IMR-90 (cell line): ENCODE measurements at regions not wholly inside any gene's neighbourhood (a gene's known extent, or its start where the extent isn't known, plus 50 kb on each side); places are given as distances from the start of the nearest gene placed in this dataset.

ENCODE experiments used
- ATAC-seq: fragments of 200-7000 bp; cut with Tn5 transposase; 2 replicates; pipeline ENCODE4 v1.9.1; 2020; ENCODE audit warnings: low read depth, mild to moderate bottlenecking, moderate library complexity
- BruUV-seq: library from RNA; stranded (reverse); fragments of 400-500 nt; replicated peaks from 2 replicates; lab custom pipeline; 2021; lab: Mats Ljungman, UMichigan
- CTCF ChIA-PET: fragments of 300-600 bp; formaldehyde crosslinking; extraction: SDS; loops from one replicate; lab custom pipeline; 2021; ENCODE audit warnings: antibody characterized with exemption; lab: Yijun Ruan, JAX
- POLR2A ChIA-PET: fragments of 300-600 bp; sonication (Branson Sonifier 250); formaldehyde crosslinking; loops from one replicate; lab custom pipeline; 2022; ENCODE audit warnings: antibody characterized with exemption; ENCODE audit not compliant: unreplicated experiment; lab: Charles Lee
- DNase-seq: peaks from one replicate; pipeline ENCODE4 v3.0.0; 2013
- H2AFZ ChIP-seq: replicated peaks from 2 replicates; pipeline ENCODE3; 2013; ENCODE audit warnings: low read length, mild to moderate bottlenecking; ENCODE audit not compliant: poor library complexity
- H2AK5ac ChIP-seq: 2 replicates; pipeline ENCODE4 v1.6.1; 2013; ENCODE audit warnings: low read depth, low read length, inconsistent platforms
- H2AK9ac ChIP-seq: replicated peaks from 2 replicates; pipeline ENCODE3; 2013; ENCODE audit warnings: mild to moderate bottlenecking, low read depth, low read length, moderate library complexity; ENCODE audit not compliant: poor library complexity
- H2BK120ac ChIP-seq: 2 replicates; pipeline ENCODE4 v1.6.1; 2013; ENCODE audit warnings: low read depth, low read length, inconsistent platforms
- H2BK15ac ChIP-seq: 3 replicates; pipeline ENCODE4 v1.6.1; 2013; ENCODE audit warnings: low read depth, low read length, inconsistent platforms
- H2BK20ac ChIP-seq: 2 replicates; pipeline ENCODE4 v1.6.1; 2013; ENCODE audit warnings: low read depth, mild to moderate bottlenecking, inconsistent platforms, low read length, moderate library complexity
- H2BK5ac ChIP-seq: 2 replicates; pipeline ENCODE4 v1.6.1; 2013; ENCODE audit warnings: mild to moderate bottlenecking, low read depth, low read length, inconsistent platforms; ENCODE audit not compliant: poor library complexity, severe bottlenecking
- H3K14ac ChIP-seq: replicated peaks from 2 replicates; pipeline ENCODE4 v1.6.1; 2013; ENCODE audit warnings: low read depth, low read length, inconsistent platforms
- H3K18ac ChIP-seq: 2 replicates; pipeline ENCODE4 v1.6.1; 2013; ENCODE audit warnings: low read depth, low read length, control low read depth
- H3K23ac ChIP-seq: 2 replicates; pipeline ENCODE4 v1.6.1; 2013; ENCODE audit warnings: low read depth, low read length, inconsistent platforms
- H3K27ac ChIP-seq: 2 replicates; pipeline ENCODE4 v1.5.1; 2013; ENCODE audit warnings: mild to moderate bottlenecking, control low read depth, low read length; ENCODE audit not compliant: insufficient read depth
- H3K27me3 ChIP-seq: 2 replicates; pipeline ENCODE4 v1.6.1; 2013; ENCODE audit warnings: low read length; ENCODE audit not compliant: control insufficient read depth, insufficient read depth
- H3K36me3 ChIP-seq: 2 replicates; pipeline ENCODE4 v1.6.1; 2013; ENCODE audit warnings: low read length, mixed read lengths; ENCODE audit not compliant: control insufficient read depth, insufficient read depth
- H3K4ac ChIP-seq: 2 replicates; pipeline ENCODE4 v1.6.1; 2013; ENCODE audit warnings: low read depth, low read length, inconsistent platforms
- H3K4me1 ChIP-seq: 2 replicates; pipeline ENCODE4 v1.6.1; 2013; ENCODE audit warnings: low read length, mixed read lengths; ENCODE audit not compliant: control insufficient read depth, insufficient read depth
- H3K4me2 ChIP-seq: 2 replicates; pipeline ENCODE4 v1.6.1; 2013; ENCODE audit warnings: low read depth, mild to moderate bottlenecking, control low read depth, low read length, moderate library complexity
- H3K4me3 ChIP-seq: 2 replicates; pipeline ENCODE4 v1.5.1; 2013; ENCODE audit warnings: low read depth, mild to moderate bottlenecking, control low read depth, low read length, moderate library complexity; ENCODE audit not compliant: insufficient read depth
- H3K56ac ChIP-seq: 2 replicates; pipeline ENCODE4 v1.6.1; 2013; ENCODE audit warnings: low read length, inconsistent platforms; ENCODE audit not compliant: insufficient read depth; ENCODE audit errors: extremely low read depth
- H3K79me1 ChIP-seq, 2 experiments: 2 replicates each; pipeline ENCODE4 v1.6.1; 2013; ENCODE audit warnings: low read length in 2 of 2, inconsistent platforms in 1 of 2, low read depth in 1 of 2
- H3K9ac ChIP-seq: 2 replicates; pipeline ENCODE4 v1.6.1; 2013; ENCODE audit warnings: low read depth, low read length, control low read depth
- H3K9me1 ChIP-seq: 2 replicates; pipeline ENCODE4 v1.6.1; 2013; ENCODE audit warnings: low read length, inconsistent platforms; ENCODE audit not compliant: insufficient read depth
- H3K9me3 ChIP-seq: 2 replicates; pipeline ENCODE4 v1.6.1; 2013; ENCODE audit warnings: low read length; ENCODE audit not compliant: control insufficient read depth, insufficient read depth
- H4K20me1 ChIP-seq: 2 replicates; pipeline ENCODE4 v1.6.1; 2013; ENCODE audit warnings: low read length, inconsistent platforms; ENCODE audit not compliant: insufficient read depth
- H4K5ac ChIP-seq: 2 replicates; pipeline ENCODE4 v1.6.1; 2013; ENCODE audit warnings: mild to moderate bottlenecking, low read depth, low read length, control low read depth
- H4K8ac ChIP-seq, 2 experiments: 2 replicates each; pipeline ENCODE4 v1.6.1; 2013; ENCODE audit warnings: low read depth in 2 of 2, low read length in 2 of 2, control low read depth in 1 of 2, inconsistent platforms in 1 of 2
- H4K91ac ChIP-seq: 2 replicates; pipeline ENCODE4 v1.6.1; 2013; ENCODE audit warnings: low read depth, low read length, inconsistent platforms; ENCODE audit not compliant: insufficient read depth
- BHLHE40 ChIP-seq: fragments of 150-350 bp; IDR thresholded peaks from 2 replicates; pipeline ENCODE4 v1.6.1; 2016; ENCODE audit warnings: mild to moderate bottlenecking, low read depth, low read length
- FOS ChIP-seq: fragments of 150-350 bp; IDR thresholded peaks from 2 replicates; pipeline ENCODE4 v1.6.1; 2016; ENCODE audit warnings: low read depth, low read length
- MXI1 ChIP-seq: IDR thresholded peaks from 2 replicates; pipeline ENCODE4 v1.6.1; 2012; ENCODE audit warnings: low read depth, mild to moderate bottlenecking, low read length, moderate library complexity, borderline replicate concordance
- POLR2A ChIP-seq: IDR thresholded peaks from 2 replicates; pipeline ENCODE4 v1.6.1; 2012; ENCODE audit warnings: mild to moderate bottlenecking, low read depth, low read length
- SMC3 ChIP-seq: fragments of 150-350 bp; IDR thresholded peaks from 2 replicates; pipeline ENCODE4 v1.6.1; 2016; ENCODE audit warnings: low read depth, mild to moderate bottlenecking, antibody characterized with exemption, low read length, moderate library complexity
- WGBS, 2 experiments: methylation state at CpG; one replicate each; pipeline versions ENCODE4 v1.1.5 to v1.1.7; 2013; ENCODE audit warnings: missing lambda C conversion rate in 2 of 2; ENCODE audit not compliant: insufficient read length in 1 of 2; ENCODE audit errors: extremely low coverage in 2 of 2; 5-methylcytosine and 5-hydroxymethylcytosine counted together
- dilution Hi-C: fragments of 300-500 bp; cut with HindIII; formaldehyde crosslinking; loops from one replicate; pipeline ENCODE4 v1.14.3; 2018; ENCODE audit warnings: low sequenced_read_pairs; ENCODE audit not compliant: unreplicated experiment
- in situ Hi-C: fragments of 300-500 bp; cut with MboI; formaldehyde crosslinking; loops from 3 replicates; pipeline ENCODE4 v1.14.3; 2019; ENCODE audit warnings: low sequenced_read_pairs, inconsistent platforms, mixed read lengths
- intact Hi-C: fragments of 100-400 bp; cut with micrococcal nuclease; formaldehyde crosslinking; loops from 2 replicates; pipeline ENCODE4 v1.10.0; 2022

DNA sequence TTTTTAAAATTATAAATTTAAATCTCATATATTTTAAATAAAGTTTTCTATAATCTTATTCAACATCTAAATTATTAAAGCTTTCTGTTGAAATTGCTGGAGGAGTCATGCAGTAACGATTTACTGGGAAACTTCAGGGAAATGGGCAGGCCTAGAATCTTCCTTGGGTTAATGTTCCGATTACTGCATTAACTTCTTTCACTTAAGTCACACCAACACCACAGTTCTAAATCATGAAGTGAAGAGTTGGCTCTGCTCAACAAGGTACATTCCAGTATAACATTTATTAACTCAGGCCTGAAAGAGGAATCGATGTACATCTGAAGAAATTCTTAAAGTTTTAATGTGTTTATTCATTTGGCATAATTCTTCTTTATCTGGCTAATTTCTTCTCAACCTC, 244.3 kb downstream of the CCER1 start:
- no peak overlapping the region for H3K23ac ChIP-seq
- ATAC-seq (no peak), DNase-seq (no peak)
- no peak overlapping the region for H3K9ac ChIP-seq
- no peaks in the 10 kb centered on the region for H3K79me1 ChIP-seq
- H3K14ac ChIP-seq = no peak overlapping the region
- H3K4ac ChIP-seq = no peak overlapping the region
- no peaks in the 10 kb centered on the region for H3K9me3 ChIP-seq
- intact Hi-C loops (no loop called here), in situ Hi-C loops (no loop called here), dilution Hi-C loops (no loop called here)
- no peak overlapping the region for H3K27ac ChIP-seq
- ChIA-PET POLR2A (no interaction called here), CTCF (no interaction called here)
- no peak overlapping the region for H2BK20ac ChIP-seq
- no peaks in the 10 kb centered on the region for H3K9me1 ChIP-seq
- no peak overlapping the region for H3K4me2 ChIP-seq
- no peak overlapping the region for H2BK120ac ChIP-seq
- H3K27me3 ChIP-seq = no peaks in the 10 kb centered on the region
- H3K36me3 ChIP-seq = no peaks in the 10 kb centered on the region
- H3K18ac ChIP-seq = no peak overlapping the region
- TF ChIP-seq POLR2A (no peak), BHLHE40 (no peak), MXI1 (no peak), FOS (no peak), SMC3 (no peak)
- H3K4me3 ChIP-seq = no peak overlapping the region
- H4K5ac ChIP-seq = no peak overlapping the region
- no TSS peak for BruUV-seq
- no peak overlapping the region for H2AK5ac ChIP-seq
- H2AK9ac ChIP-seq = no peak overlapping the region
- WGBS, 2 experiments = no CpG with 5 or more reads among the region's 3 CpGs
- H4K8ac ChIP-seq = no peak overlapping the region
- H2BK5ac ChIP-seq = no peak overlapping the region
- H2BK15ac ChIP-seq = no peak overlapping the region
- no peak overlapping the region for H4K91ac ChIP-seq
- no peak overlapping the region for H3K56ac ChIP-seq
- no peaks in the 10 kb centered on the region for H3K4me1 ChIP-seq
- H2AFZ ChIP-seq = no peak overlapping the region
- no peaks in the 10 kb centered on the region for H4K20me1 ChIP-seq
